ENCODE measurements at regions not wholly inside any gene's neighbourhood (a gene's known extent, or its start where the extent isn't known, plus 50 kb on each side); places are given as distances from the start of the nearest gene placed in this dataset.

- no peak for TF ChIP-seq POLR2A (IDR thresholded peaks at IDR 0.05)
- TF ChIP-seq, protein P1, sequence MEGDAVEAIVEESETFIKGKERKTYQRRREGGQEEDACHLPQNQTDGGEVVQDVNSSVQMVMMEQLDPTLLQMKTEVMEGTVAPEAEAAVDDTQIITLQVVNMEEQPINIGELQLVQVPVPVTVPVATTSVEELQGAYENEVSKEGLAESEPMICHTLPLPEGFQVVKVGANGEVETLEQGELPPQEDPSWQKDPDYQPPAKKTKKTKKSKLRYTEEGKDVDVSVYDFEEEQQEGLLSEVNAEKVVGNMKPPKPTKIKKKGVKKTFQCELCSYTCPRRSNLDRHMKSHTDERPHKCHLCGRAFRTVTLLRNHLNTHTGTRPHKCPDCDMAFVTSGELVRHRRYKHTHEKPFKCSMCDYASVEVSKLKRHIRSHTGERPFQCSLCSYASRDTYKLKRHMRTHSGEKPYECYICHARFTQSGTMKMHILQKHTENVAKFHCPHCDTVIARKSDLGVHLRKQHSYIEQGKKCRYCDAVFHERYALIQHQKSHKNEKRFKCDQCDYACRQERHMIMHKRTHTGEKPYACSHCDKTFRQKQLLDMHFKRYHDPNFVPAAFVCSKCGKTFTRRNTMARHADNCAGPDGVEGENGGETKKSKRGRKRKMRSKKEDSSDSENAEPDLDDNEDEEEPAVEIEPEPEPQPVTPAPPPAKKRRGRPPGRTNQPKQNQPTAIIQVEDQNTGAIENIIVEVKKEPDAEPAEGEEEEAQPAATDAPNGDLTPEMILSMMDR (IDR thresholded peaks at IDR 0.05), result no peak
- TF ChIP-seq POLR2AphosphoS5 (IDR thresholded peaks at IDR 0.05), result no peak
These were observed 107.5 kb downstream of the ACER2 start for GRCh38 chr9:19516348-19516747.

Measured in sigmoid colon (tissue), 4 donors.